Liver (tissue), 3 donors: ENCODE measurements at regions not wholly inside any gene's neighbourhood (a gene's known extent, or its start where the extent isn't known, plus 50 kb on each side); places are given as distances from the start of the nearest gene placed in this dataset.

ENCODE experiments used
- CTCF ChIP-seq: fragments of 150-350 bp; IDR thresholded peaks from 2 replicates; pipeline ENCODE4 v1.5.1; 2017; ENCODE audit warnings: improper control_type of control experiment, low read depth, low read length; ENCODE audit not compliant: missing input control
- RXRA ChIP-seq, 2 donors: IDR thresholded peaks; 2 replicates each; pipeline ENCODE4 v1.6.1; 2017 to 2018; ENCODE audit warnings: antibody characterized with exemption in 2 of 2, mild to moderate bottlenecking in 1 of 2
- SP1 ChIP-seq: IDR thresholded peaks from 2 replicates; pipeline ENCODE4 v1.6.1; 2018; ENCODE audit warnings: antibody characterized with exemption, mild to moderate bottlenecking
- ZBTB33 ChIP-seq: IDR thresholded peaks from 2 replicates; pipeline ENCODE4 v1.6.1; 2016; ENCODE audit warnings: antibody characterized with exemption
- donor health status: healthy.
- donor health status: healthy.

GRCh38 chr4:105074097-105074496, 72.6 kb upstream of the TET2 start:
- TF ChIP-seq SP1 (no peak), CTCF (no peak), RXRA (IDR thresholded peaks at IDR 0.05) (no peak), ZBTB33 (no peak)
